ENCODE measurements at regions not wholly inside any gene's neighbourhood (a gene's known extent, or its start where the extent isn't known, plus 50 kb on each side); places are given as distances from the start of the nearest gene placed in this dataset.

DNA sequence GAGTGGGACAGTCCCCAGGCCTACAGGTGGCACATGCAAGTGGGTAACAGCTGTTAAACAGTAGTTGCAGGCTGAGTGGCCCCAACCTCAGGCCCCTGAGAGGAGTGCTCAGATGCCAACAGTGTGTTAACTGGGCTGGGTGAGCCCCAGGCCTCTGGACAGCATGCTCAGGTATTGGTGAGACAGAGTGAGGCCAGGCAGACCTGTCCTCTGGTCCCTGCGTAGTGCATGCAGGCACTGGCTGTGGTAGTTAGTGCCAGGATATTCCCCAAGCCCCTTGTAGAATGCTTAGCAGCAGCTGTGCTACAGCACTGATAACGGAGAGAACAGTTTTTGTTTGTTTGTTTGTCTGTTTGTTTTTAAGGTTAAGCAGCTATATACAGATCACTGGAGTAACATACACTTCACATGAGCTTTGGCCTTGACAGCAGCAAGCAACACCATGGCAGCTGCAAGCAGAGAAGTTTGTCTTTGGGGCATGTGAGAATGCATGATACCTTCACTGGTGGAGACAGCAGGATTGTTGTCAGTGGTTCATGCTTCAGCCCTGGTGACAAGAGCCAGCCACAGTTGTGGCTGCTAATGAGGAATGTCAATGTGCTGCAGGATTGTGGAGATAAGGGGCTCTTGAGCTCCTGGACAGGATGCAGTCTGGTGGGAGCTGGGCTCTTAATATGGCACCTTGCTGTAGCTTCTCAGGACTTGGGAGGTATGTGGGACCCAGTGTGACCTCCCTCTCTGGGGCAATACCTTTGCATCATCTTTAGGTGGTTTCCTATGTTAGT lies 614.4 kb downstream of the CDH11 start:
- TF ChIP-seq CTCF (IDR thresholded peaks at IDR 0.05): no peak

DNA sequence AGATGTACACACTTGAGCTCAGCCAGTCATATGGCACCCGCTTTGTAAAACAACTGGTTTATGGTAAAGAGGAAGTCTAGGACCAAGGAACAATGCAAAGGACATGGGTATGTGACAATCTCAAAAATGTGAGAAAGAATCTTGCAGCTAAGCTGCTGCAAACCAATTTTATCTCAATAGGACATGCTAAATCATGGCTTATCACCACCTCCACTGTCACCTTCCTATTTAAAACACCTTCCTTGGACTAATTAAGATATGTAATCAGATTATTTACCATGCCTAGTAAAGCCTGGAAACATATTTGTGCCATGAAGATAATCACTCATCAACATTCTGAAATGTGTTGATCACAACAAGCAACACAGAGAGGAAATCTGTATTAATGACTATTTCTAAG lies 622.7 kb downstream of the CDH11 start:
- TF ChIP-seq CTCF (IDR thresholded peaks at IDR 0.05): no peak

- no peak for TF ChIP-seq CTCF (IDR thresholded peaks at IDR 0.05)
These were observed 623.5 kb downstream of the CDH11 start for GRCh38 chr16:64498363-64498762.

DNA sequence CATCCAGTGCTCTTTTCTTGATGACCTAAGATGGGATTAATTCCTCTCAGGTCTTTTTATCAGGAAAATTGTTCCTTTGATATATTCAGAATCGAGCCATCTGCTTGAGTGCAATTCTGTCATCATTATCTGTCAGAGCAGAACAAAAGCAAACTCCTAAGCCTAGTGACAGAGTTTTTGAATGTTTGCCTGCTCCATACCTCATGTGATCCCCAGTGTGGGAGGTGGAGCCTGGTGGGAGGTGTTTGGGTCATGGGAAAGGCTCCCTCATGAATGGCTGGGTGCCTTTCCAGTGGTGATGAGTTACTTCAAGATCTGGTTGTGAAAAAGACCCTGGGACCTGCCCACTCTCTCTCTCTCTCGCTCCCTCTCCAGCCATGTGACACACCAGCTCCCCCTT lies 628.2 kb downstream of the CDH11 start:
- no peak for TF ChIP-seq CTCF (IDR thresholded peaks at IDR 0.05)

DNA sequence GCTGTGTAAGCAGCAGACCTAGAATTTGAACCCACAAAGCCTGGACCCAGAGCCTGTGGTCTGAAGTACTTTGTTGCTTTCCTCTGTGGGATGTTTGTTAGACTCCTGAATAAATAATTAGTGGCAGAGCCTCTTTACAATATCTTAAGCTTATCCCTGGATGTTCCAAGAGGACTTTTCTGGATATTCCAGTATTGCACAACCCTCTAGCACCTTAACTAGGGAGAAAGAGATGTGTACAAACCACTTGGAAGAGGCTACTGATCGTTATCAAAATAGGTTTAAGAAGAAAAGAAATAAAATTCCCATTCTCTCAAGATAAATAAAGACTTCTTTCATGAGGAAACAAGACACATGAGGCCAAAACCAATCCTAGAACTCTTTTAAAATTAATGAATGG lies 632.4 kb downstream of the CDH11 start:
- no peak for TF ChIP-seq CTCF (IDR thresholded peaks at IDR 0.05)

- no peak for TF ChIP-seq CTCF (IDR thresholded peaks at IDR 0.05)
These were observed 635.3 kb downstream of the CDH11 start for GRCh38 chr16:64486561-64486960.

DNA sequence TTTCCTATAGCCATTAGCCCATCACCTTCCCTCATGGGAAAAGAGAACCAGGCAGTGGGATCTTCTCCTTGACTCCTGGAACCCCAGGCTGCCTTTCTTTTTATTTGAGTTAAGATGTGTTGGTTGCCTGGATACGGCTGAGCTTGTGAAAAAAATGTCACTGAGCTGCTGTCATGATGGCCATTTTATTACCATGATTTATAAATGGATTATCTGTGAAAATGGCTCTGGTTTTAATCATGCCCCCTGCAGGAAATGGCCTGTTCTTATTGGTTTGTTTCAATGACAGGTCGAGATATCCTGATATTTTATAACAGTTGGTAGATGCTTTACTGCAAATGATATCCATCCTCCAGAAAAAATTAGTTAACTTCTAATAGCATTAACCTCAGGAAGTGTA lies 640.4 kb downstream of the CDH11 start:
- no peak for TF ChIP-seq CTCF (IDR thresholded peaks at IDR 0.05)
